Glomerular visceral epithelial cell (primary cell): ENCODE measurements at regions not wholly inside any gene's neighbourhood (a gene's known extent, or its start where the extent isn't known, plus 50 kb on each side); places are given as distances from the start of the nearest gene placed in this dataset.

Source experiments
- DNase-seq: peaks from one replicate; pipeline ENCODE4 v3.0.0-alpha.2; 2016; ENCODE audit errors: extremely low spot score

DNA sequence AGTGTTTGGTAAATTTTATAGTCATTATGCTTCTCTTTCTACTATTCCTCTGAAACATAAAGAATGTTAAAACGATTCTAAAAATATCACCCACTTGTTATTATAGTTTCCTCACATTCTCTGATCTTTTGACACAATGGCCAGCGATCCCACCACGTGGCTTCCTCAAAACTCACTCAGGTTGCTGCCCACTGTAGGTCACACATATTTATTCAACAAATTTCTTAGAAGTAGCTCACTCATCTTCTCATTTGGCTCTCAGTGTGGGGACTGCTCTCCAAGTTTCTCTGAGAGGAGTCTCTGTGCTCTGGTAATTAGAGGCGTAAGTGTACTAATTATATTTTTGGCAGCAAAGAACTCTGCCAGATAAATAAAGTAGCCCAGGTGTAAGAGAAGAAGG lies 465.4 kb downstream of the CDH11 start:
- DNase-seq, result no peak

- no peak for DNase-seq
Observed at GRCh38 chr16:64654178-64654577, 467.7 kb downstream of the CDH11 start.

DNA sequence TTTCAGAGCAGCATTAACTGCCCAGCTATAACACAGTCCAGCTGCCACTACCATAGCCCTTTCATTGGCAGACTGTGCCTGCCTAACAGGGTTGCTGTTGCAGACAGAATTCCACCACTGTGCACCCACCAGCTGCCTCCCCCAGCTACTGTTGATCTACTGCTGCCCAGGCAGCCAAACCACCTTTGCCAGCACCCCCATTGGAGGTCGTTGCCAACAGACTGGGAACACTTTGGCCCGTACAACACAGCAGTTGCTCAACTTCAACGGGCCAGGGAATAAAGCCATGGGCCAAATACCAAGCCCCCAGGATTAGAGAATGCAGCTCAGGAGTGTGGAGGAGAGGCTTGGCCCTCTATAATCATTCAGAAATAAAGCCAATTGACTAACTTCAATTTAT lies 473.6 kb downstream of the CDH11 start:
- no peak for DNase-seq

GRCh38 chr16:64641343-64641742 lies 480.5 kb downstream of the CDH11 start:
- DNase-seq, result no peak

DNA sequence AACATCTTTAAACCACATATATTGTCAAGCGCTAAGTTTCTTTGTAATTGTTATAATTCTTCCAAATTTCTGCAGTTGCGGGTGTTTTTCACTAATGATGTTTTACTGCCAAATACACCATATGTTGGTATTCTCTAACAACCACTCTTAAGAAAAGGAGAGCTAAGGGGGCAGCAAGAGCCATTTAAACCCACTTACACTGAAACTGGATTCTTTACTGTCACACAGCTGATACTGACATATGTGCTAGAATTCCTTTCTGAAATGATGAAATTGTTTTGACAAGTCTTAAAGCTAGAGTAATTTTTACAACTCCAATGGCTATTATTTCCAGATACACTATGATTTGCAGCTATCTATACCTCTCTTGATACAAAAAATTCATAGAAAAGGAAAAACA lies 483.1 kb downstream of the CDH11 start:
- no peak for DNase-seq

DNA sequence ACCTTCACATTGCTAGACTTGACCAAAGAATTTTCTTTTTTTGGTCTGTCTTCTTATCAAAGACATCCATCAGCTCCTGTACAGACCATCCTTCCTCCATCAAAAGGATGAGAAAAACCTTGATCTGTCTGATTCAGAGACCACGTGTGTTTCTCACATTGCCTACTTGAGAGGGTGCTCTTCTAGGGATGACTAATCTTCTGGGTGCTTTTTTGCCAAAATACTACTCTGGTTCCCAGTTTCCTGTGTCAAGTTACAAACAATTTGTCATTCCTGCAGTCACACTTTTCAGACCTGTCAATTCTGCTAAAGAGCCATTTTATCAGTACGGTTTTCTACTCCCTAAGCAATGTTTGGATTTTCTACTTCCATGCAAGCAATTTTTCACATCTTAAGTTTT lies 492.2 kb downstream of the CDH11 start:
- DNase-seq, result no peak

DNA sequence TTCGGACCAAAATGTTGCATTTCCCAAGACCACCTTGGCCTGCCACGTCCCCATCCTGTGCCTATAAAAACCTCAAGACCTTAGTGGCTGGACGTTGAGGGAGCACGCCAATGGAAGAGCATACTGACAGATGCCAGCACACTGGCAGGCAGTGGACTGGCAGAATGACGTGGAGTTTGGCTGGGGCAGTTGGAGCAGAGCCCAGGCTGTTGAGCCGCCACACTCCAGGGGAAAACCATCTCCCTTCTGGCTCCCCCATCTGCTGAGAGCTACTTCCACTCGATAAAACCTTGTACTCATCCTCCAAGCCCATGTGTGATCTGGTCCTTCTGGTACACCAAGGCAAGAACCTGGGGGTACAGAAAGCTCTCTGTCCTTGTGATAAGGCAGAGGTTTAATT lies 494.1 kb downstream of the CDH11 start:
- DNase-seq, result no peak

DNA sequence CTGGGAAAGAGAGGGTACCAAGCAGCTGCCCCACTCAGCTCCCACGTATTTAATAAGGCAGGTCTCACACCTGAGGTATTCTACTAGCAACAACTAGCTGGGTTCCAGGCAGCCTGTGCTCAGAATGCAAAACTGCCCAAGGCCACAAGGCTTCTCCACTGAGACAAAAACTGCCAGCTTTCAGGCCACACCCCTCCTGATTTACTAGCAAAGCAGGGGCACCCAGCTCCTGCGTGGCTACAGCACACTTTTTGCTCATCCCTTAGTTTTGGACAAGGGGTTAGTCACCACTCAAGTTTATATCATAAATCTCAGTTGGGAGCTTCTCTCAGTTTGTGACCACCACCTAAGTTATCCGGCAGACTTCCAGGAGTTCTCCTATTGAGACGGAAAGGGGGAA lies 494.6 kb downstream of the CDH11 start:
- no peak for DNase-seq

DNA sequence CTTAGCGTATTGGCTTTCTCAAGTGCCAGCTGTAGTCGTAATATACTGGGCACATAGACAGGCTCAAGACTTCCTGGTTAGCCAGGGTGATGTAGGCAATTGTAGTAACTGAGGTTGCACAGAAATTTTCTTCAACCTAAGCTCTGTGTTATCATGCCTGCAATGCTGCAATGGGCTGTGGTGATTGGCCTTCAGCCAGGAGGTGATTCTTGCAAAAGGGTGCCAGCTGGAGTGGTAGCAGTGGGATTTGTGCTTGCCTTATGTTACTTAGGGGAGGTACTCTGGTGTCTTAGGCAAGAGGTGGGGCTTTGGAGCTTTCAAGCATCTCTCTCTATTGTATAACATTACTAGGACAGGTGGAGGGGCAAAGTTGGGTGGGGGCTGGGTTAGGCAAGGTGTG lies 495.1 kb downstream of the CDH11 start:
- DNase-seq, result peak; percentile 5

DNA sequence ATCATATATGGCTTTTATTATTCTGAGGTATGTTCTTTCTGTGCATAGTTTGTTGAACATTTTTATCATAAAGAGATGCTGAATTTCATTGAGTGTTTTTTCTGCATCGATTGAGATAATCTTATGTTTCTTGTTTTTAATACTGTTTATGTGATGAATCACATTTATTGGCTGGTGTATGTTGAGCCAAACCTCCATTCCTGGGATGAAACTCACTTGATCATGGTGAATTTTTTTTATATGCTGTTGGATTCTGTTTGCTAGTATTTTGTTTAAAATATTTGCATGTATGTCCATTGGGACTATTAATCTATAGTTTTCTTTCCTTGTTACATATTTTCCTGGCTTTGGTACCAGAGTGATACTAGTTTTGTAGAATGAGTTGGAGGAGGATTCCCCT lies 500.2 kb downstream of the CDH11 start:
- no peak for DNase-seq

DNA sequence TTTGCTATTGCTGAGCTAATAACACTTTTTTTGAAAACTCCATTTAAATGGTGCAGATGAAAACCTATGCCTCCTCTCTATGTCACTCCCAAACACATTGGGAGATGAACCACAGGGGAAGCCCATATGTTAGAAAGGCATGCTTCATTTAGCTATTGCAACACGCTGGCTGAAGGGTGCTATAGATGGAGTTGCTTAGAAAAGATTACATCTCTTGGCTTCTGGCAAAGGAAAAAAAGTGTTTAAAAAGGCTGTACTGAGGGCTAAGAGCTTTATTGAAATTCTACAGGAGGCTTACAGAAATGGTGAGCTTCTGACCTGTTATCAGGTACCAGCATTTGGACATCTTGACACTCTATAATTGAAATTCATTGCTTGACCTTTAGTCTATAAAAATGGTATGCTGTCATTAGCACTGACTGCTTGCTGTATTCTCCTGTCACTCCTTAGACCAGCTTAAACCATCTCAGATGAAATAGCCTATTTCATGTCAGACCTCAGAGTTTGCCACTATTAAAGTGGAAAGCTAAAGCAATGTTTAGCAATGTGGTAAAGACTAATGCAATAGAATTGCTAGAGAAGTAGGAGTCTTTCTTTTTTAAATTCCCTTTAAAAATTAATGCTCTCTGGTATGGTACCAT lies 503.9 kb downstream of the CDH11 start:
- DNase-seq, result no peak

DNA sequence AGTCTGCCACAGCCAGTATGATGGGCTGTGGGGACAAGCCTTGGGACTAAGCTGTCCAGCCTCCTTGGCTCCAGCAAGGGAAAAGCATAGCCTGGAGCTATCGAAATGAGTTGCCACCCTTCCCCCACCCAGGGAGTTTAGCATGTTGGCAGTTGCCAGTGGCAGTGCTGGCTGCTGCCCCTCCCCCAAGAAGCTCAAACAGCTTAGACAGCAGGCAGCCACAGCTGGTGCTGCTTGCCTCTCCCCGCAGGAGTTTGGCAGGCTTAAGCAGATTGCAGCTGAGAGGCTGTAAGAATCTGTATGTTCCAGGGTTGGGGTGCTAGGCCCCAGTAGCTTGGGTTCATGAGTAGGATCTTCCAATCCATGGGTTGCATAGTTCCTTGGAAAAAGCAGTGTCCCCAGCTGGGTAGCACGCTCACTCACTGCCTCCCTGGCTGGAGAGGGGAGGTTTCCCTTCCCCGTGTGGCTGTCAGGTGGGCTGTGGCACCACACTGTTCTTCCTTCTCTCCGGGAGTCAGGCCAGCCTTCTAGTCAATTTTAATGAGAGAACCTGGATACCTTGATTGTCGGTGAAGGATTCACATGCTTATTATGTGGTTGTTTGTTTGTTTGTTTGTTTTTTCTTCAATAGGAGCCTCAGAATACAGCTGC lies 506.1 kb downstream of the CDH11 start:
- no peak for DNase-seq

- DNase-seq, result no peak
Observed at GRCh38 chr16:64596196-64596595, 525.7 kb downstream of the CDH11 start.

- no peak for DNase-seq
Observed at GRCh38 chr16:64590513-64590912, 531.4 kb downstream of the CDH11 start.

GRCh38 chr16:64589836-64590235 lies 532.0 kb downstream of the CDH11 start:
- DNase-seq, result no peak

GRCh38 chr16:64586781-64587180 lies 535.1 kb downstream of the CDH11 start:
- no peak for DNase-seq

GRCh38 chr16:64585367-64585766 lies 536.5 kb downstream of the CDH11 start:
- DNase-seq, result no peak

- DNase-seq, result no peak
Observed at GRCh38 chr16:64580558-64580957, 541.3 kb downstream of the CDH11 start.

DNA sequence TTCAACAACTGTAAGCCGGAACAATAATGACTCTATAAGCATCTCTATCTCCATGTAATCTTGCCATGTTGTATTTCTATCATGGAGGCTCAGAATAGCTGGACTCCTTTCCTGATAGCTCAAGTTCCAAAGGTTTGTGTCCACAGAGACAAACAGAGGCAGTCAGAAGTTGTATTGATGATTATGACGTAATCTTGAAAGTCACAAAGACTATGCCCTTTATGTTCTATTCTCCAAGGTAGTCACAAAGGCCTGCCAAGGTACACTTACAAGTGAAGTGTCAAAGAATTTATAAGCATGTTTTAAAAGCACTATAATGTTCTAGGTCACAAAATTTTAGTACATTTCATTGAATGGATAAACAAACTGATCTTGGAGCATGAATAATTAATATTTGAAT lies 542.2 kb downstream of the CDH11 start:
- DNase-seq, result no peak

- DNase-seq, result no peak
Observed at GRCh38 chr16:64545768-64546167, 576.1 kb downstream of the CDH11 start.

- DNase-seq, result no peak
Observed at GRCh38 chr16:64544859-64545258, 577.0 kb downstream of the CDH11 start.

- DNase-seq, result no peak
Observed at GRCh38 chr16:64543441-64543840, 578.4 kb downstream of the CDH11 start.

GRCh38 chr16:64543031-64543430 lies 578.8 kb downstream of the CDH11 start:
- DNase-seq, result no peak

DNA sequence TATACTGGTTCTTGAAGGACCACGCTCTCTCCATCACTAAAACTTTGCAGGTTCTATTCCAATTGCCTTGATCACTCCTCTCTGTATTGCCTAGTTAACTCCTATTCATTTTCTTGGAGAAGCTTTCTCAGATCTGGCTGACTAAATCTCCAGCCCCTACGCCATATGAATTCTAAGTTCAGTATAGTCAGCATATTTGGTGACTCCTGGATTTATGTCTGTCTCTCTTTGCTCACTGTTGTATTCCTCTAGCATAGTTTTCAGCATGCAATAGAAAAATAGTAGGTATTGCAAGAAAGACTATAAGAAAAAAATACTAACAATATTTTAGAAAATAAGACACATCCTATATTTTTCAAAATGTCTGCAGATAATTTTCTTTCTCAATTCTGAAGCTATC lies 579.7 kb downstream of the CDH11 start:
- DNase-seq, result no peak
